ENCODE measurements at regions not wholly inside any gene's neighbourhood (a gene's known extent, or its start where the extent isn't known, plus 50 kb on each side); places are given as distances from the start of the nearest gene placed in this dataset.
A peak's percentile ranks its signal among the peaks of the same experiment; 100 is the strongest.

- WGBS, 5 donors = 66 to 76% (median 74%) methylated on average over 9 of the region's 9 CpGs
- intact Hi-C loops (cut with DNase I; ENCODE audit: low total_unique reads) = no loop called here
- H3K9me3 ChIP-seq = no peaks in the 10 kb centered on the region
- H3K27me3 ChIP-seq (replicated peaks in 1 of 7) = no peaks in the 10 kb centered on the region
- H3K27ac ChIP-seq = peak overlapping the region in 6 of 8 donors; percentile 32 to 67 (median 48)
- peak overlapping the region in 1 of 8 donors; percentile 11 for H3K4me3 ChIP-seq
- TF ChIP-seq CTCF (IDR thresholded peaks at IDR 0.05 in 8 of 11, conservative IDR thresholded peaks at IDR 0.05 in 3 of 11) (no peak), POLR2A (IDR thresholded peaks at IDR 0.05) (no peak), POLR2AphosphoS5 (IDR thresholded peaks at IDR 0.05) (peak in 2 of 3 donors; percentile 15 to 73)
- peaks cover 0 to 12% (median 4%) of the 10 kb centered on the region in 6 donors for H3K4me1 ChIP-seq
- no peak for DNase-seq
- no peaks in the 10 kb centered on the region for H3K36me3 ChIP-seq
Observed at GRCh38 chr15:62625429-62626033, 417.0 kb upstream of the TPM1 start.

DNA sequence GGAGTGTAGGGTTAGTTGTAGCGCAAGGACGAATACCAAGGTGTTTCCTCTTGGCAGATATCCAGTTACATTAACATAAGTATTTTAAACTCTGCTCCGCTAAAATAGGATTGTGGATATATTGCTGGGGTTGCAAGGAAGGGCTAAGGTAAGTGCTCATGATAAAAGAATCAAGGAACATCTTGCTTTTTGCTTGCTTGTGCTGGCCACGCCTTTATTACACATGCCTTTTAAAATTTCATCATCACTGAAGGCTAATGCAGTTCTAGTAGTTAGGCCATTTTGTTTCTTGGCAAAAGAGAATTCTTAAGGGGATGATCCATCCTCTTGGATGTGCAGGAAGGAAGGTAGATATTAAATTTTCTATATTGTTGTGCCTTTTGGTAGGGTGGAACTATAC is 415.6 kb upstream of the TPM1 start:
- TF ChIP-seq POLR2AphosphoS5 (IDR thresholded peaks at IDR 0.05) (no peak), CTCF (IDR thresholded peaks at IDR 0.05 in 8 of 11, conservative IDR thresholded peaks at IDR 0.05 in 3 of 11) (no peak), POLR2A (IDR thresholded peaks at IDR 0.05) (no peak)
- Histone ChIP-seq H3K36me3 (no peaks in the 10 kb centered on the region), H3K27me3 (replicated peaks in 1 of 7) (no peaks in the 10 kb centered on the region), H3K4me3 (no peak overlapping the region), H3K4me1 (peaks cover 0 to 12% (median 4%) of the 10 kb centered on the region in 6 donors), H3K9me3 (no peaks in the 10 kb centered on the region), H3K27ac (no peak overlapping the region)
- DNase-seq = no peak
- intact Hi-C loops (cut with DNase I; ENCODE audit: low total_unique reads) = no loop called here
- 75 to 86% (median 82%) methylated on average over 4 of the region's 4 CpGs for WGBS, 5 donors

GRCh38 chr15:62631076-62631724 is 411.3 kb upstream of the TPM1 start:
- Histone ChIP-seq H3K27me3 (replicated peaks in 1 of 7) (no peaks in the 10 kb centered on the region), H3K9me3 (no peaks in the 10 kb centered on the region), H3K36me3 (no peaks in the 10 kb centered on the region), H3K4me3 (no peak overlapping the region), H3K27ac (no peak overlapping the region), H3K4me1 (no peaks in the 10 kb centered on the region)
- intact Hi-C loops (cut with DNase I; ENCODE audit: low total_unique reads) = no loop called here
- TF ChIP-seq POLR2A (IDR thresholded peaks at IDR 0.05) (no peak), POLR2AphosphoS5 (IDR thresholded peaks at IDR 0.05) (no peak), CTCF (IDR thresholded peaks at IDR 0.05 in 8 of 11, conservative IDR thresholded peaks at IDR 0.05 in 3 of 11) (no peak)
- DNase-seq = no peak
- 83 to 94% (median 90%) methylated on average over 2 of the region's 2 CpGs for WGBS, 5 donors

DNA sequence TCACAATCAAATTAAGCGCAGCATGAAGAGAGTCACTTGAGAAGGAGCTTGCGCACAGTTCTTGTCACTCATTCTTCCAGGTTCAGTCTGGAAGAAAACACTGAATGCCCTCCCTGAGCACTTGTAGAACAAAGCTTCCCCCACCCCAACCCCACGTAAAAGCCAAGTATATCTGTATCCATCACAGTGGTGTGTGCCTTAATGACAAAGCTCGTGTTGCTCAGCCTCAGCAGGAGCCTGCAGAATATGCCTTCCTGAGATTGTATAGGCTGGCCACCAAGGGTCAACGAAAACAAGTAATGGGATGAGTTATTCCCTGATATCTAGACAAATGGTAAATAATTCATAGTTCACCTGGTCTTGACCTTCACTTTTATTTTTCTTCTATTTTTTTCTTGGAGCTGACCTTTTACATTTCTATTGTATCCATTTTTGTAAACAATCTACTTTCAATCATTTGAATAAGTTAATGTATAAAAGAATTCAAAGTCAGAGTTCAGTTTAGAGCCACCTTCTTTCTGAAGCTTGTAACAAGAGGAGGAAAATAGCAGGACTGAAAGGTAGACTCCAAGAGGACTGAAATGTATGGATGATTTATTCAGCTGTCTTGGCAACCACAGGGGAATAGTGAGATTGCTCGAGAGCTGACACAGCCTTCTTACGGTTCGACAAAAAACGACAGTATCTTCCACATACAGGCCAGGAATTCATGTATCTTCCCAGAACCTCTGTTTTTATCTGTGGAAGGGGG is 405.5 kb upstream of the TPM1 start:
- no peak overlapping the region for H3K27ac ChIP-seq
- no peaks in the 10 kb centered on the region for H3K4me1 ChIP-seq
- H3K27me3 ChIP-seq (replicated peaks in 1 of 7) = no peaks in the 10 kb centered on the region
- no peak for DNase-seq
- WGBS, 5 donors = 74 to 84% (median 80%) methylated on average over 9 of the region's 9 CpGs
- no peak overlapping the region for H3K4me3 ChIP-seq
- TF ChIP-seq CTCF (IDR thresholded peaks at IDR 0.05 in 8 of 11, conservative IDR thresholded peaks at IDR 0.05 in 3 of 11) = no peak
- TF ChIP-seq POLR2AphosphoS5 (IDR thresholded peaks at IDR 0.05) = no peak
- no peak for TF ChIP-seq POLR2A (IDR thresholded peaks at IDR 0.05)
- intact Hi-C loops (cut with DNase I; ENCODE audit: low total_unique reads) = no loop called here
- no peaks in the 10 kb centered on the region for H3K36me3 ChIP-seq
- H3K9me3 ChIP-seq = no peaks in the 10 kb centered on the region
